ENCODE measurements at regions not wholly inside any gene's neighbourhood (a gene's known extent, or its start where the extent isn't known, plus 50 kb on each side); places are given as distances from the start of the nearest gene placed in this dataset.

DNA sequence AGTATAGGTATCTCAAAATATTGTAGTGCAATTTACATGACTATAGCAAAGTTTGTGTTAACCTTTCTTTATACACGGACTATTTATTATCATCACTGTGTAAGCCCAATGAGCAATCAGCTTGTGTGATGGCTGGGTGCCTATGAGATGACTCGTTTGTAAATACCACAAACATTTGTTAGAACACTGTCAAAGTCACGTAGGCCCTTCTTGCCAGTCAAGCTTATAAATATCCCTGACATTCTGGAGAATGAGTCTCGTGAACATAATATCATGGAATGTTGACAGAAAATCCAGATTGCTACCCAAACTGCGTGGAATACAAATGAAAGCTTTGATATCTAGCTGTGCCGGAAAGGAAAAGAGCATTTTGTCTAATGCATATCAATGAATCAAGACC is 648.3 kb upstream of the MDGA2 start:
- Histone ChIP-seq H3K79me2 (ENCODE audit: insufficient read depth) (no peaks in the 10 kb centered on the region), H3K9me3 (no peaks in the 10 kb centered on the region), H3K4me2 (no peak overlapping the region), H3K4me1 (ENCODE audit: control insufficient read depth in 1 of 2, insufficient read depth in 2 of 2, low read depth in 1 of 2, low read length in 1 of 2) (no peaks in the 10 kb centered on the region), H2AFZ (ENCODE audit: low read depth) (no peak overlapping the region), H3K36me3 (replicated peaks in 1 of 2; ENCODE audit: control insufficient read depth in 1 of 2, insufficient read depth in 2 of 2, low read length in 1 of 2) (no peaks in the 10 kb centered on the region), H3K27me3 (ENCODE audit: insufficient read depth) (no peaks in the 10 kb centered on the region), H3K9me2 (no peaks in the 10 kb centered on the region), H3F3A (replicated peaks; ENCODE audit: insufficient read depth) (no peaks in the 10 kb centered on the region), H4K20me1 (ENCODE audit: insufficient read depth) (no peaks in the 10 kb centered on the region), H3K27ac (ENCODE audit: low read depth in 2 of 2, low read length in 1 of 2) (no peak overlapping the region), H3K9ac (no peak overlapping the region), H3K4me3 (ENCODE audit: low read depth in 2 of 2, low read length in 1 of 2) (no peak overlapping the region)
- CTCF ChIA-PET: no interaction called here
- WGBS (ENCODE audit: low lambda C conversion rate): 30% methylated on average over 6 of the region's 6 CpGs
- DNase-seq: no peak
- POLR2A ChIA-PET: no interaction called here
- no peak for TF ChIP-seq RCOR1 (IDR thresholded peaks at IDR 0.05; ENCODE audit: low read length)
- TF ChIP-seq TCF12 (IDR thresholded peaks at IDR 0.05): no peak
- TF ChIP-seq, protein P1, sequence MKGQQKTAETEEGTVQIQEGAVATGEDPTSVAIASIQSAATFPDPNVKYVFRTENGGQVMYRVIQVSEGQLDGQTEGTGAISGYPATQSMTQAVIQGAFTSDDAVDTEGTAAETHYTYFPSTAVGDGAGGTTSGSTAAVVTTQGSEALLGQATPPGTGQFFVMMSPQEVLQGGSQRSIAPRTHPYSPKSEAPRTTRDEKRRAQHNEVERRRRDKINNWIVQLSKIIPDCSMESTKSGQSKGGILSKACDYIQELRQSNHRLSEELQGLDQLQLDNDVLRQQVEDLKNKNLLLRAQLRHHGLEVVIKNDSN (IDR thresholded peaks at IDR 0.05; ENCODE audit: borderline replicate concordance, low read depth): no peak
- TF ChIP-seq, protein P2, sequence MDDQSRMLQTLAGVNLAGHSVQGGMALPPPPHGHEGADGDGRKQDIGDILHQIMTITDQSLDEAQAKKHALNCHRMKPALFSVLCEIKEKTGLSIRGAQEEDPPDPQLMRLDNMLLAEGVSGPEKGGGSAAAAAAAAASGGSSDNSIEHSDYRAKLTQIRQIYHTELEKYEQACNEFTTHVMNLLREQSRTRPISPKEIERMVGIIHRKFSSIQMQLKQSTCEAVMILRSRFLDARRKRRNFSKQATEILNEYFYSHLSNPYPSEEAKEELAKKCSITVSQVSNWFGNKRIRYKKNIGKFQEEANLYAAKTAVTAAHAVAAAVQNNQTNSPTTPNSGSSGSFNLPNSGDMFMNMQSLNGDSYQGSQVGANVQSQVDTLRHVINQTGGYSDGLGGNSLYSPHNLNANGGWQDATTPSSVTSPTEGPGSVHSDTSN (IDR thresholded peaks at IDR 0.05): no peak
- TF ChIP-seq TAF1 (IDR thresholded peaks at IDR 0.05; ENCODE audit: borderline replicate concordance, low read depth, low read length): no peak
- no peak for TF ChIP-seq RXRA (IDR thresholded peaks at IDR 0.05; ENCODE audit: borderline replicate concordance, low read depth)
- no peak for TF ChIP-seq NRF1 (IDR thresholded peaks at IDR 0.05; ENCODE audit: low read depth, low read length)

- Histone ChIP-seq H3K4me3 (ENCODE audit: low read depth in 2 of 2, low read length in 1 of 2) (no peak overlapping the region), H3K4me1 (ENCODE audit: control insufficient read depth in 1 of 2, insufficient read depth in 2 of 2, low read depth in 1 of 2, low read length in 1 of 2) (no peaks in the 10 kb centered on the region), H3K4me2 (no peak overlapping the region), H3K9me3 (no peaks in the 10 kb centered on the region), H3K9ac (no peak overlapping the region), H3K27me3 (ENCODE audit: insufficient read depth) (no peaks in the 10 kb centered on the region), H3K9me2 (no peaks in the 10 kb centered on the region), H4K20me1 (ENCODE audit: insufficient read depth) (no peaks in the 10 kb centered on the region), H3K79me2 (ENCODE audit: insufficient read depth) (no peaks in the 10 kb centered on the region), H3K36me3 (replicated peaks in 1 of 2; ENCODE audit: control insufficient read depth in 1 of 2, insufficient read depth in 2 of 2, low read length in 1 of 2) (no peaks in the 10 kb centered on the region), H3F3A (replicated peaks; ENCODE audit: insufficient read depth) (no peaks in the 10 kb centered on the region), H3K27ac (ENCODE audit: low read depth in 2 of 2, low read length in 1 of 2) (no peak overlapping the region), H2AFZ (ENCODE audit: low read depth) (no peak overlapping the region)
- ChIA-PET POLR2A (no interaction called here), CTCF (no interaction called here)
- TF ChIP-seq GABPA (IDR thresholded peaks at IDR 0.05; ENCODE audit: low read depth) (no peak), FOXJ3 (CRISPR knock-in tag; IDR thresholded peaks at IDR 0.05) (no peak), RAD21 (IDR thresholded peaks at IDR 0.05; ENCODE audit: low read length) (no peak), EP300 (IDR thresholded peaks at IDR 0.05; ENCODE audit: borderline replicate concordance in 1 of 2, low read depth in 1 of 2, low read length in 1 of 2) (no peak), MXI1 (IDR thresholded peaks at IDR 0.05; ENCODE audit: low read depth, low read length) (no peak), SIN3A (IDR thresholded peaks at IDR 0.05; ENCODE audit: borderline replicate concordance, low read depth, low read length) (no peak), NFIC (IDR thresholded peaks at IDR 0.05; ENCODE audit: borderline replicate concordance) (no peak), RCOR1 (IDR thresholded peaks at IDR 0.05; ENCODE audit: low read length) (no peak), MAX (IDR thresholded peaks at IDR 0.05; ENCODE audit: low read depth) (no peak)
- TF ChIP-seq, protein P3, sequence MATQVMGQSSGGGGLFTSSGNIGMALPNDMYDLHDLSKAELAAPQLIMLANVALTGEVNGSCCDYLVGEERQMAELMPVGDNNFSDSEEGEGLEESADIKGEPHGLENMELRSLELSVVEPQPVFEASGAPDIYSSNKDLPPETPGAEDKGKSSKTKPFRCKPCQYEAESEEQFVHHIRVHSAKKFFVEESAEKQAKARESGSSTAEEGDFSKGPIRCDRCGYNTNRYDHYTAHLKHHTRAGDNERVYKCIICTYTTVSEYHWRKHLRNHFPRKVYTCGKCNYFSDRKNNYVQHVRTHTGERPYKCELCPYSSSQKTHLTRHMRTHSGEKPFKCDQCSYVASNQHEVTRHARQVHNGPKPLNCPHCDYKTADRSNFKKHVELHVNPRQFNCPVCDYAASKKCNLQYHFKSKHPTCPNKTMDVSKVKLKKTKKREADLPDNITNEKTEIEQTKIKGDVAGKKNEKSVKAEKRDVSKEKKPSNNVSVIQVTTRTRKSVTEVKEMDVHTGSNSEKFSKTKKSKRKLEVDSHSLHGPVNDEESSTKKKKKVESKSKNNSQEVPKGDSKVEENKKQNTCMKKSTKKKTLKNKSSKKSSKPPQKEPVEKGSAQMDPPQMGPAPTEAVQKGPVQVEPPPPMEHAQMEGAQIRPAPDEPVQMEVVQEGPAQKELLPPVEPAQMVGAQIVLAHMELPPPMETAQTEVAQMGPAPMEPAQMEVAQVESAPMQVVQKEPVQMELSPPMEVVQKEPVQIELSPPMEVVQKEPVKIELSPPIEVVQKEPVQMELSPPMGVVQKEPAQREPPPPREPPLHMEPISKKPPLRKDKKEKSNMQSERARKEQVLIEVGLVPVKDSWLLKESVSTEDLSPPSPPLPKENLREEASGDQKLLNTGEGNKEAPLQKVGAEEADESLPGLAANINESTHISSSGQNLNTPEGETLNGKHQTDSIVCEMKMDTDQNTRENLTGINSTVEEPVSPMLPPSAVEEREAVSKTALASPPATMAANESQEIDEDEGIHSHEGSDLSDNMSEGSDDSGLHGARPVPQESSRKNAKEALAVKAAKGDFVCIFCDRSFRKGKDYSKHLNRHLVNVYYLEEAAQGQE (IDR thresholded peaks at IDR 0.05; ENCODE audit: low read depth, low read length): no peak
- TF ChIP-seq, protein P4, sequence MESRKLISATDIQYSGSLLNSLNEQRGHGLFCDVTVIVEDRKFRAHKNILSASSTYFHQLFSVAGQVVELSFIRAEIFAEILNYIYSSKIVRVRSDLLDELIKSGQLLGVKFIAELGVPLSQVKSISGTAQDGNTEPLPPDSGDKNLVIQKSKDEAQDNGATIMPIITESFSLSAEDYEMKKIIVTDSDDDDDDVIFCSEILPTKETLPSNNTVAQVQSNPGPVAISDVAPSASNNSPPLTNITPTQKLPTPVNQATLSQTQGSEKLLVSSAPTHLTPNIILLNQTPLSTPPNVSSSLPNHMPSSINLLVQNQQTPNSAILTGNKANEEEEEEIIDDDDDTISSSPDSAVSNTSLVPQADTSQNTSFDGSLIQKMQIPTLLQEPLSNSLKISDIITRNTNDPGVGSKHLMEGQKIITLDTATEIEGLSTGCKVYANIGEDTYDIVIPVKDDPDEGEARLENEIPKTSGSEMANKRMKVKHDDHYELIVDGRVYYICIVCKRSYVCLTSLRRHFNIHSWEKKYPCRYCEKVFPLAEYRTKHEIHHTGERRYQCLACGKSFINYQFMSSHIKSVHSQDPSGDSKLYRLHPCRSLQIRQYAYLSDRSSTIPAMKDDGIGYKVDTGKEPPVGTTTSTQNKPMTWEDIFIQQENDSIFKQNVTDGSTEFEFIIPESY (IDR thresholded peaks at IDR 0.05; ENCODE audit: borderline replicate concordance, low read depth): no peak
- TF ChIP-seq, protein P1 (IDR thresholded peaks at IDR 0.05; ENCODE audit: borderline replicate concordance, low read depth): no peak
- TF ChIP-seq, protein P2 (IDR thresholded peaks at IDR 0.05): no peak
- no peak for DNase-seq
Observed at GRCh38 chr14:48319823-48320222, 644.4 kb upstream of the MDGA2 start.

Measured in SK-N-SH (cell line).